ENCODE measurements at regions not wholly inside any gene's neighbourhood (a gene's known extent, or its start where the extent isn't known, plus 50 kb on each side); places are given as distances from the start of the nearest gene placed in this dataset.

DNA sequence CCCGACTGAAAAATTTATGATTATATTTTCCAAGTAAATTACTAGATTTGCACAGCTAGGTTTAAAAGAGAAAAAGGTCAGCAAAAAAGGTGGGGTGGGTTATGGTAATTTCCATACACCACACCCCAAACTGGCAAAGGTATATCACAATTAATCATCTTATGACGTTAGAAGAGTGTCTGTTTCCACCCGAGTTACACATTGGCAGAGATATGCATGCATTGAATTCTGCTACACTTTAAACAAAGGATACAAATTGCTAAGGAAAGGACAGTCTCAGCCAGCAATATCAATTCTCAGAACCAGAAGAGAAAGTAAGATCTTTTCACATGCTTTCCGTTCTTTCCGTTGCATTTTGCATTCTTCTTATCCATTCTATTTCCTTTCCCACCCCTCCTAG, 843.3 kb downstream of the GATA3 start:
- Mint-ChIP-seq H3K36me3 (ENCODE audit: unreplicated experiment) (no peaks in the 10 kb centered on the region), H3K9me3 (ENCODE audit: unreplicated experiment) (no peaks in the 10 kb centered on the region), H3K4me3 (ENCODE audit: unreplicated experiment) (no peak overlapping the region), H3K27me3 (ENCODE audit: unreplicated experiment) (peaks cover 2% of the 10 kb centered on the region), H3K4me1 (ENCODE audit: low read depth, unreplicated experiment) (peaks cover 7% of the 10 kb centered on the region), H3K27ac (ENCODE audit: unreplicated experiment) (no peak overlapping the region)
- TF ChIP-seq, protein P1, sequence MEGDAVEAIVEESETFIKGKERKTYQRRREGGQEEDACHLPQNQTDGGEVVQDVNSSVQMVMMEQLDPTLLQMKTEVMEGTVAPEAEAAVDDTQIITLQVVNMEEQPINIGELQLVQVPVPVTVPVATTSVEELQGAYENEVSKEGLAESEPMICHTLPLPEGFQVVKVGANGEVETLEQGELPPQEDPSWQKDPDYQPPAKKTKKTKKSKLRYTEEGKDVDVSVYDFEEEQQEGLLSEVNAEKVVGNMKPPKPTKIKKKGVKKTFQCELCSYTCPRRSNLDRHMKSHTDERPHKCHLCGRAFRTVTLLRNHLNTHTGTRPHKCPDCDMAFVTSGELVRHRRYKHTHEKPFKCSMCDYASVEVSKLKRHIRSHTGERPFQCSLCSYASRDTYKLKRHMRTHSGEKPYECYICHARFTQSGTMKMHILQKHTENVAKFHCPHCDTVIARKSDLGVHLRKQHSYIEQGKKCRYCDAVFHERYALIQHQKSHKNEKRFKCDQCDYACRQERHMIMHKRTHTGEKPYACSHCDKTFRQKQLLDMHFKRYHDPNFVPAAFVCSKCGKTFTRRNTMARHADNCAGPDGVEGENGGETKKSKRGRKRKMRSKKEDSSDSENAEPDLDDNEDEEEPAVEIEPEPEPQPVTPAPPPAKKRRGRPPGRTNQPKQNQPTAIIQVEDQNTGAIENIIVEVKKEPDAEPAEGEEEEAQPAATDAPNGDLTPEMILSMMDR (IDR thresholded peaks at IDR 0.05; ENCODE audit: partially characterized antibody, unreplicated experiment) = no peak
- no peak for DNase-seq

DNA sequence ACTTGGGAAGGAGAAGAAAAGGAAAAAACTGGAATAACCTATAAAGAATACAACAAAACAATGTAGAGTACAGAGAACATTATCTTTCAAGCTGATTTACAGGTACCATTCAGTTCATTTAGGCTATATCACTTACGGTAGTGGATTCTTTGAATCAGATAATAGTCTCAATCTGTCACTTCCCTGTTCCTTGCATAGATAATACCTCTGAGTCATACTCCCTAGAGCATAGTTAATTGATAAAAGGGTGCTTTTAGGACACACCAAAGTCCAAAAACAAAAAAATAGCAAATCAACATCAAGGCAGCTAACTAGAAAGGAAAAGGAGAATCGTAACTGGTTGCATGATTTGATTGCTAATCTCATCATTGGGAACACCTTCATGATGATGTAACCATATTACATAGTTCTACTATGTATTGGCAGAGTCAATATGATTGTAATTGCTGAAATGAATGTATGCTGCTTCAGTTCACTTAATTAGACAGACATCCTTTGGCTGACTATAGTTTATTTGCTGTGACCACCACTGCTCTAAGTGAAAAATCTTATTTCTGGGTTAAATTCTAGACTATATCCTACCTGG, 844.4 kb downstream of the GATA3 start:
- H3K9me3 Mint-ChIP-seq (ENCODE audit: unreplicated experiment) = no peaks in the 10 kb centered on the region
- H3K27me3 Mint-ChIP-seq (ENCODE audit: unreplicated experiment) = peaks cover 2% of the 10 kb centered on the region
- H3K4me3 Mint-ChIP-seq (ENCODE audit: unreplicated experiment) = no peak overlapping the region
- no peaks in the 10 kb centered on the region for H3K36me3 Mint-ChIP-seq (ENCODE audit: unreplicated experiment)
- DNase-seq = no peak
- H3K4me1 Mint-ChIP-seq (ENCODE audit: low read depth, unreplicated experiment) = peaks cover 4% of the 10 kb centered on the region
- TF ChIP-seq, protein P1 (IDR thresholded peaks at IDR 0.05; ENCODE audit: partially characterized antibody, unreplicated experiment) = no peak
- H3K27ac Mint-ChIP-seq (ENCODE audit: unreplicated experiment) = no peak overlapping the region

DNA sequence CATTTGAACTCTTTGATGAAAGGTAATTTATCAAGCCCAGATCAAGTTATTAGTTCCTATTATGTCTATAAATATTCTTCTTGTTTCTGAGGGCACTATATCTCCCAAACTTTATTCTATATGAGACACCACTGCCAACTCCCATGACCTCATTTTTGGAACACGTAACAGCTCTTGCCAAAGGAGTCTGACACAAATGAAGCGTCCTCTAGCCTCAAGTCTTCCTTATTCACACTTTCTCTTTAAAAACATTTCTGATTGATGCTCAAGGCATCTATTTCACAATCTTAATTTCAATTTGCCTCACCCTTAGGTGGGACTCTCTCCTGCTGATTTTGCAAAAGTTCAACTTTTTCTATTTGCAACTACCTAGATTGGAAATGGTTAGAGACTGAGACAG, 848.4 kb downstream of the GATA3 start:
- no peak overlapping the region for H3K27ac Mint-ChIP-seq (ENCODE audit: unreplicated experiment)
- no peak overlapping the region for H3K4me3 Mint-ChIP-seq (ENCODE audit: unreplicated experiment)
- no peak for DNase-seq
- H3K27me3 Mint-ChIP-seq (ENCODE audit: unreplicated experiment) = peaks cover 2% of the 10 kb centered on the region
- H3K9me3 Mint-ChIP-seq (ENCODE audit: unreplicated experiment) = no peaks in the 10 kb centered on the region
- TF ChIP-seq, protein P1 (IDR thresholded peaks at IDR 0.05; ENCODE audit: partially characterized antibody, unreplicated experiment) = no peak
- H3K4me1 Mint-ChIP-seq (ENCODE audit: low read depth, unreplicated experiment) = peaks cover 4% of the 10 kb centered on the region
- H3K36me3 Mint-ChIP-seq (ENCODE audit: unreplicated experiment) = no peaks in the 10 kb centered on the region

DNA sequence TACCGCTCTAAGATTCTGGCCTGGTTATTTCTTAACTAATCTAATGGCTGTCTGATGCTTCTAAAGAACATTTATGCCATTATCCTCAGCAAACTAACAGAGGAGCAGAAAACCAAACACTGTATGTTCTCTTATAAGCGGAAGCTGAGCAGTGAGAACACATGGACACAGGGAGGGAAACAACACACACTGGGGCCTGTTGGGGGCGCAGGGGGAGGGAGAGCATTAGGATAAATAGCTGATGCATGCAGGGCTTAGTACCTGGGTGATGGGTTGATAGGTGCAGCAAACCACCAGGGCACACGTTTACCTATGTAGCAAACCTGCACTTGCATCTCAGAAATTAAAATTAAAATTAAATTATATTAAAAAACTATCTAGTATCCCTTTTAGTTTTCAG, 853.5 kb downstream of the GATA3 start:
- H3K4me3 Mint-ChIP-seq (ENCODE audit: unreplicated experiment) = no peak overlapping the region
- DNase-seq = peak; percentile 25
- H3K4me1 Mint-ChIP-seq (ENCODE audit: low read depth, unreplicated experiment) = no peaks in the 10 kb centered on the region
- H3K9me3 Mint-ChIP-seq (ENCODE audit: unreplicated experiment) = no peaks in the 10 kb centered on the region
- TF ChIP-seq, protein P1 (IDR thresholded peaks at IDR 0.05; ENCODE audit: partially characterized antibody, unreplicated experiment) = no peak
- H3K27me3 Mint-ChIP-seq (ENCODE audit: unreplicated experiment) = no peaks in the 10 kb centered on the region
- no peak overlapping the region for H3K27ac Mint-ChIP-seq (ENCODE audit: unreplicated experiment)
- H3K36me3 Mint-ChIP-seq (ENCODE audit: unreplicated experiment) = no peaks in the 10 kb centered on the region

DNA sequence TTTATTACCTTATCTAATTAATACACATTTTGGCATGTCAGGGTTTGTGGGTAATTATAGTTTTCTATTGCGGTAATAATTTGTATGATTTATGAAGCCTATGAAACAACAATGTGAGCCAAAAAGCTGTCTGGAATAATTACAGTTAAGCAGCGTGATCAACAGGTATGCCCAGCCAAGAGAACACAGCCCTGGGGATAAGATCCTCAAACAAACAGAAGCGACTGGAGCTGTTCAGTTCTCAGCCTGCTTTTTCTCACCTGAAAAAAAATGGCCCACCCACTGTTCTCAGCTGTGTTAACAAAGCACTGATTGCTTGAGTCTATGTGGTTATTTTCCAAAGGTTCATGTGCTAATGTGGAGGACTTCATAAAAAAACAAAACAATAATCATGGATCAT, 855.8 kb downstream of the GATA3 start:
- Mint-ChIP-seq H3K27ac (ENCODE audit: unreplicated experiment) (no peak overlapping the region), H3K9me3 (ENCODE audit: unreplicated experiment) (no peaks in the 10 kb centered on the region), H3K36me3 (ENCODE audit: unreplicated experiment) (no peaks in the 10 kb centered on the region), H3K27me3 (ENCODE audit: unreplicated experiment) (no peaks in the 10 kb centered on the region), H3K4me1 (ENCODE audit: low read depth, unreplicated experiment) (no peaks in the 10 kb centered on the region), H3K4me3 (ENCODE audit: unreplicated experiment) (no peak overlapping the region)
- TF ChIP-seq, protein P1 (IDR thresholded peaks at IDR 0.05; ENCODE audit: partially characterized antibody, unreplicated experiment) = no peak
- DNase-seq = no peak
